ENCODE measurements at regions not wholly inside any gene's neighbourhood (a gene's known extent, or its start where the extent isn't known, plus 50 kb on each side); places are given as distances from the start of the nearest gene placed in this dataset.

DNA sequence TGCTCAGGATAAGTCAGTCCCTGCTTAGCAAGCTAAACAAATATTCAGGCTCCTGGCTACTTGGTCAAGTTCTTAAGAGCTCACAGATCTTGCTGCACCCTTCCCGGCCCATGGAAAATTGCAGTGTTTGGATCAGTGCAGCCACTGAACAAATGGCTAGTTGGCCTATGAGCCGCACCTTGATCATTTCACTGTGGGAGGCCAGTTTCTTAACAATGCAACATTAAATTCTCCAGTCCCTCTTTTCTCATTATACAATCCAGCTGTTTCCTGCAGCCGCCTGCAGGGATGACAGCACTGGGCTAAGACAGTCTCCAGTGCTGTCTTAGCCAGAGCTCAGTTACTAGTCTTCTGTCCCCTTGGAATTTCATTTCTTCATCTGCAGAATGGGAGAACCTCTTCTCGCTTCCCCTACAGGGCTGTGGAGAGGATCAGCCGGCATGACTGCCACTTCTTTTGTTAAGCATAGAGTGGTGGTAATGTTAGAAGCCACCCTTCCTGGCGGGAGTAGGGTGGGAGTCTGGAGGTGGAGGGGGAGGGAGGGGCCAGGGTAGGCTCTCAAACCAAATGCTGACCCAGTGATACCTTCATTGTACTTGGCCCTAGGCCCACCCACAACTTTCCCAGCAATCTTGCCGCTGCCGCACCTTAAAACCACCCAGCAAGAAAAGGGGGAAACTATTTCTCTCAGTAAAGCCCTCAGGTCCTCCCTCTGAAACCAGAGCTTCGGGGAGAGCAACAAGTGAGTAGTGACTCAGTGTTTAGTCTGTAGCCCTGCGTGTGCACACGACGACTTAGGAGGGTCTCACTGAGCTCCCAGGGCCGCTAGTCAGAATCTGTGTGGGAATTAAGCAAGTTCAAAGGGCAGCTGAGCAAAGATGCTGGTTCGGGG lies 145.7 kb downstream of the NUAK1 start:
- Mint-ChIP-seq H3K36me3 (ENCODE audit: low read depth) (no peaks in the 10 kb centered on the region), H3K27me3 (peaks cover 2% of the 10 kb centered on the region), H3K27ac (no peak overlapping the region), H3K4me1 (no peaks in the 10 kb centered on the region), H3K9me3 (no peaks in the 10 kb centered on the region), H3K4me3 (no peak overlapping the region)
- ATAC-seq: no peak
- DNase-seq: no peak

DNA sequence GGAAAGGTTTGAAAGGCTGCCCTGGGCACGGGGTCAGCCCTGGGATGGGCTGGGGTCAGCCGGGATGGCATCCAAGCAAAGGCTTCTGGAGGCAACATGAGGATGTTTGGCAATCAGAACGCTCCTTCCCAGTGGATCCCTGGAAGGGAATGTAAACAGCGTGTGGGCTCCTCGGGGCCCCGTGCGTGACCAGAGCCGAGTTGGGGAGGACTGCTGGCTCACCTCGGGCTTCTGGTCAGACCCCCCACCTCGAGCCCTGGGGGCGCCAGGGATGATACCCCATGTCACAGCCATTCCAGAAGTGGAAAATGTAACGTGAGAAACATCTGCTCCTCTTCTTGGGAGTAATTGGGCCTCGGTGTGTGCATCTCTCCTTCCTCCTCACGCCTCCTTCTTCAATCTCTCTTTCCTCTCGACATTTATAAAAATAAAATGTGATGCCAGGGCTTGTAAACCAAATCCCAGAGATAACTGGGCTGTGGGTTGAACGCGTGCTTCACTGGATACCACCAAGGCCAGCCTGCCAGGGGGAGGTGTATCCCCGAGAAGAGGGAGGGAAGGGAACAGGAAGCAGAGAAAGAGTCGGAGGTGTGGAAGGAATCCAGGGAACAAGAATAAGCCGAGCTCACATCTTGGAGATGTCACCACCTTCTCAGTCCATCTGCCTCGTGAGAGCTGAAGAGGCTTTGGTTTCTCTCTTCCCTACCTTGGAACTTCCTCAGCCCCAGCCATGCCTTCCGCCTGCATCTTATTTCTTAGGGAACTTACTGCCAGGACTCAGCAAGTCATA lies 144.8 kb downstream of the NUAK1 start:
- Mint-ChIP-seq H3K9me3 (no peaks in the 10 kb centered on the region), H3K36me3 (ENCODE audit: low read depth) (no peaks in the 10 kb centered on the region), H3K27ac (no peak overlapping the region), H3K4me3 (no peak overlapping the region), H3K27me3 (peaks cover 3% of the 10 kb centered on the region), H3K4me1 (no peaks in the 10 kb centered on the region)
- ATAC-seq (no peak), DNase-seq (no peak)

GRCh38 chr12:105995961-105996431 lies 142.8 kb downstream of the NUAK1 start:
- no peaks in the 10 kb centered on the region for H3K9me3 Mint-ChIP-seq
- no peak for DNase-seq
- H3K4me1 Mint-ChIP-seq: no peaks in the 10 kb centered on the region
- no peak overlapping the region for H3K27ac Mint-ChIP-seq
- H3K36me3 Mint-ChIP-seq (ENCODE audit: low read depth): no peaks in the 10 kb centered on the region
- H3K27me3 Mint-ChIP-seq: peaks cover 10% of the 10 kb centered on the region
- ATAC-seq: no peak
- no peak overlapping the region for H3K4me3 Mint-ChIP-seq

DNA sequence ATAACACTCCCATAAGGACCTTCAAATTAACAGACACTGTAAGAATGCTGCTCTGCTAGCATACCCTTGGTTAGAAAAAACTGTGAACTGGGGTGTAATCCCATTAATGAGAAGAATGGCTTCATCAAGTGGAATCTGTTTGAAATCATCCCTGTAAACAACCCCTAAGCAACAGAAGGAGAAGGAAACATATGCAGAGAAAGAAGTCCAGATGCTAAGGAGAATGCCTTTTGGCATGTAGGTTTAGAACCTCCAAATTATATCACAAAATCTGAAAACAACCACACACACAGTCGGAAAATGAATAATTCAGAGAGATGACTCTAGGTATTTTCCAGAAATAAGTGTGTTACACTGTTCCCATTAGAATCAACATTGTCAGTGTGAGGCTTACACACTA lies 140.2 kb downstream of the NUAK1 start:
- H3K27ac Mint-ChIP-seq: no peak overlapping the region
- ATAC-seq: no peak
- H3K9me3 Mint-ChIP-seq: no peaks in the 10 kb centered on the region
- no peak overlapping the region for H3K4me3 Mint-ChIP-seq
- no peaks in the 10 kb centered on the region for H3K4me1 Mint-ChIP-seq
- DNase-seq: no peak
- H3K36me3 Mint-ChIP-seq (ENCODE audit: low read depth): no peaks in the 10 kb centered on the region
- peaks cover 15% of the 10 kb centered on the region for H3K27me3 Mint-ChIP-seq

GRCh38 chr12:106000382-106001104 lies 138.2 kb downstream of the NUAK1 start:
- peaks cover 15% of the 10 kb centered on the region for H3K27me3 Mint-ChIP-seq
- H3K36me3 Mint-ChIP-seq (ENCODE audit: low read depth): no peaks in the 10 kb centered on the region
- DNase-seq: no peak
- H3K27ac Mint-ChIP-seq: no peak overlapping the region
- peaks cover 10% of the 10 kb centered on the region for H3K9me3 Mint-ChIP-seq
- ATAC-seq: no peak
- no peaks in the 10 kb centered on the region for H3K4me1 Mint-ChIP-seq
- no peak overlapping the region for H3K4me3 Mint-ChIP-seq

- H3K27me3 Mint-ChIP-seq: peaks cover 13% of the 10 kb centered on the region
- H3K4me1 Mint-ChIP-seq: no peaks in the 10 kb centered on the region
- no peaks in the 10 kb centered on the region for H3K36me3 Mint-ChIP-seq (ENCODE audit: low read depth)
- ATAC-seq (no peak), DNase-seq (no peak)
- H3K27ac Mint-ChIP-seq: no peak overlapping the region
- H3K4me3 Mint-ChIP-seq: no peak overlapping the region
- peaks cover 10% of the 10 kb centered on the region for H3K9me3 Mint-ChIP-seq
These were observed 137.5 kb downstream of the NUAK1 start for GRCh38 chr12:106001105-106001836.

DNA sequence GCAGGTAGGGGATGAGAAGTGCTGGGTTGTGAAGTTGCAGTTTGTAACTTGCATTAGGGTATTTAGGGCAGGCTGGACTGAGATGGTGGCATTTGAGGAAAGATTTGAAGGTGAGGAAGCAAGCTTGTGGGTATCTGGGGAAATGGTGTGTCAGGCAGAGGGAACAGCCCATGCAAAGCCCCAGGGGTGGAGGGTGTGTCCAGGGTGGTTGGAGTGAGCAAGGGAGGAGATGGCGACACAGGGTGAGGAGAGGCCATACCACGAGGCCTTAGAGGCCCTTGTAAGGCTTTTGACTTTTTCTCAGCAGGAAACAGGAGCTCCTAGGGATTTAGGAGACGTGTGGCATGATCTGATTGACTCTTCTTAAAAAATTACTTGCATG lies 136.9 kb downstream of the NUAK1 start:
- no peak overlapping the region for H3K4me3 Mint-ChIP-seq
- DNase-seq: no peak
- no peaks in the 10 kb centered on the region for H3K4me1 Mint-ChIP-seq
- H3K27me3 Mint-ChIP-seq: peaks cover 13% of the 10 kb centered on the region
- H3K27ac Mint-ChIP-seq: no peak overlapping the region
- peaks cover 10% of the 10 kb centered on the region for H3K9me3 Mint-ChIP-seq
- no peaks in the 10 kb centered on the region for H3K36me3 Mint-ChIP-seq (ENCODE audit: low read depth)
- no peak for ATAC-seq

- no peaks in the 10 kb centered on the region for H3K36me3 Mint-ChIP-seq (ENCODE audit: low read depth)
- peaks cover 12% of the 10 kb centered on the region for H3K27me3 Mint-ChIP-seq
- no peak overlapping the region for H3K4me3 Mint-ChIP-seq
- no peak for DNase-seq
- no peaks in the 10 kb centered on the region for H3K4me1 Mint-ChIP-seq
- no peak for ATAC-seq
- H3K9me3 Mint-ChIP-seq: peaks cover 10% of the 10 kb centered on the region
- H3K27ac Mint-ChIP-seq: no peak overlapping the region
These were observed 135.5 kb downstream of the NUAK1 start for GRCh38 chr12:106003297-106003696.

DNA sequence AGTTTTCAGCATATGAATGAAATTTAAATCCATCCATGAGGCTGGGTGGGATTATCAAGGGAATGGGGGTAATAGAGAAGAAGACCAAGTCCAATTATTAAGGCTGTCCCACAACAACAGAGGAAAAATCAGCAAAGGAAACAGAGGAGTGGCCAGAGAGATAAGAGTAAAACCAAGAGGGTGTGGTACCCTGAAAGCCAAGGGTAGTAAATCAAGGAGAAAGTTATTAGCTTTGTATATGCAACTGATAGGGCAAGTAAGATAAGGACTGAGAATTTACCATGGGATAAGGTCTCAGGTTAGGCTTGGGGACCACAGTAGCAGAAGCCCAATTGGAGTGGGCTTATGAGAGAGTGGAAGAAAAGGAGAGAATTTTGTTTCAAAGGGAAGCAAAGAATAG lies 134.5 kb downstream of the NUAK1 start:
- no peak for DNase-seq
- H3K36me3 Mint-ChIP-seq (ENCODE audit: low read depth): no peaks in the 10 kb centered on the region

GRCh38 chr12:106006382-106006781 lies 132.4 kb downstream of the NUAK1 start:
- Mint-ChIP-seq H3K27ac (no peak overlapping the region), H3K4me3 (no peak overlapping the region), H3K27me3 (peaks cover 5% of the 10 kb centered on the region), H3K9me3 (peaks cover 10% of the 10 kb centered on the region), H3K4me1 (no peaks in the 10 kb centered on the region), H3K36me3 (ENCODE audit: low read depth) (no peaks in the 10 kb centered on the region)
- ATAC-seq (no peak), DNase-seq (no peak)

More for the DNA sequence above, 134.5 kb downstream of the NUAK1 start:
- Mint-ChIP-seq H3K4me1 (no peaks in the 10 kb centered on the region), H3K4me3 (no peak overlapping the region), H3K27ac (no peak overlapping the region), H3K27me3 (peaks cover 12% of the 10 kb centered on the region), H3K9me3 (peaks cover 10% of the 10 kb centered on the region)
- ATAC-seq: no peak

- Mint-ChIP-seq H3K9me3 (peaks cover 10% of the 10 kb centered on the region), H3K27me3 (peaks cover 2% of the 10 kb centered on the region), H3K4me3 (no peak overlapping the region), H3K36me3 (ENCODE audit: low read depth) (no peaks in the 10 kb centered on the region), H3K27ac (no peak overlapping the region), H3K4me1 (no peaks in the 10 kb centered on the region)
- ATAC-seq: no peak
- DNase-seq: no peak
These were observed 131.8 kb downstream of the NUAK1 start for GRCh38 chr12:106006940-106007339.

DNA sequence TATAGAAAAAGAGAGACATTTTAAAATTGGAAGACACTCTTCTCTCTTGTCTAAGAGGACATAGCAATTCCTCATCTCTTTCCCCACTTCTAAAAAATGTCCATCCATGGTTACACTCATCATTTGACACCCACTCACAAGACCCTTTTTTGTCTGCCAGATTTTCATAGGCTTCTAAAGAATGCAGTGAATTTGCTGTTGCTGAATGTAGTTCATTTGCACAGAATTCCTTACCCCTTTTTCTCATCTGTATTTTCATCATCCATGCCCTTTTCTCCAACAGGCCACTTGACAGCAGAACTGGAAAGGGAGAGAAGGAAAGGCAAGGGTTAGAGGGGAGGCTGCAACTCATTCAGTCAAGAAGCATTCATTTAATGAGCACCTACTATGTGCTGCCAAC lies 128.0 kb downstream of the NUAK1 start:
- DNase-seq (no peak), ATAC-seq (no peak)
- Mint-ChIP-seq H3K36me3 (ENCODE audit: low read depth) (no peaks in the 10 kb centered on the region), H3K27me3 (peaks cover 2% of the 10 kb centered on the region), H3K9me3 (no peaks in the 10 kb centered on the region), H3K27ac (no peak overlapping the region), H3K4me3 (no peak overlapping the region), H3K4me1 (no peaks in the 10 kb centered on the region)
